HepG2 (cell line): ENCODE measurements at regions not wholly inside any gene's neighbourhood (a gene's known extent, or its start where the extent isn't known, plus 50 kb on each side); places are given as distances from the start of the nearest gene placed in this dataset.
A peak's percentile ranks its signal among the peaks of the same experiment; 100 is the strongest.

Source experiments
- ATAC-seq: fragments of 200-7000 bp; cut with Tn5 transposase; 3 replicates; pipeline ENCODE4 v1.9.1; 2020; ENCODE audit warnings: mild to moderate bottlenecking, moderate library complexity
- BruUV-seq: library from RNA; stranded (reverse); fragments of 400-500 nt; replicated peaks from 2 replicates; lab custom pipeline; 2021; lab: Mats Ljungman, UMichigan
- CTCF ChIA-PET: fragments of 300-600 bp; formaldehyde crosslinking; extraction: SDS; loops from one replicate; lab custom pipeline; 2021; ENCODE audit warnings: low total read pairs, inconsistent platforms, low intra/inter-chr PET ratio; lab: Yijun Ruan, JAX
- POLR2A ChIA-PET: fragments of 350-600 bp; sonication (Branson Sonifier 250); formaldehyde crosslinking; loops from one replicate; lab custom pipeline; 2020; ENCODE audit warnings: antibody characterized with exemption, inconsistent platforms; lab: Yijun Ruan, JAX
- DNase-seq: peaks from one replicate; pipeline ENCODE4 v3.0.0-alpha.2; 2015; ENCODE audit warnings: low spot score
- FAIRE-seq: peaks from 3 replicates; lab custom pipeline; 2011; peaks lifted over from hg19 to GRCh38; lab: Jason Lieb, UNC
- H2AFZ ChIP-seq: one replicate; pipeline ENCODE4 v1.6.1; 2011; ENCODE audit warnings: low read length, inconsistent platforms
- H3K27ac ChIP-seq: fragments of 300-600 bp; 3 replicates; pipeline ENCODE4 v1.8.0; 2011; ENCODE audit warnings: mixed run types, mild to moderate bottlenecking, mixed read lengths, low read length, inconsistent platforms; ENCODE audit not compliant: insufficient read depth; ENCODE audit errors: extremely low read length
- H3K27me3 ChIP-seq, 2 experiments: fragments of 200-600 bp in 1 of 2; 2 replicates in 1 of 2; 3 replicates in 1 of 2; pipeline versions ENCODE4 v1.6.0 to v1.8.0; 2011; ENCODE audit warnings: low read length in 2 of 2, mild to moderate bottlenecking in 2 of 2, moderate library complexity in 2 of 2, inconsistent platforms in 1 of 2; ENCODE audit not compliant: insufficient read depth in 2 of 2, control insufficient read depth in 1 of 2
- H3K36me3 ChIP-seq, 2 experiments: fragments of 200-600 bp in 1 of 2; replicated peaks in 1 of 2; 2 replicates in 1 of 2; 3 replicates in 1 of 2; pipeline versions ENCODE4 v1.5.1 to v1.8.0; 2011; ENCODE audit warnings: low read length in 2 of 2, inconsistent platforms in 1 of 2; ENCODE audit not compliant: insufficient read depth in 2 of 2, control insufficient read depth in 1 of 2
- H3K4me1 ChIP-seq: 2 replicates; pipeline ENCODE4 v1.5.1; 2012; ENCODE audit warnings: low read length, inconsistent platforms; ENCODE audit not compliant: insufficient read depth
- H3K4me2 ChIP-seq: 2 replicates; pipeline ENCODE4 v1.6.0; 2011; ENCODE audit warnings: low read depth, low read length, inconsistent platforms
- H3K4me3 ChIP-seq, 3 experiments: fragments of 200-600 bp in 1 of 3; sonication (generic), shearing (Covaris generic) in 1 of 3; replicated peaks in 1 of 3; 2 replicates each; pipeline ENCODE4 v1.5.1; 2011 to 2016; ENCODE audit warnings: low read length in 3 of 3, inconsistent platforms in 2 of 3, low read depth in 2 of 3, mild to moderate bottlenecking in 2 of 3, control low read depth in 1 of 3, mixed read lengths in 1 of 3; ENCODE audit not compliant: insufficient read depth in 1 of 3
- H3K79me2 ChIP-seq: one replicate; pipeline ENCODE4 v1.6.1; 2011; ENCODE audit warnings: low read length, inconsistent platforms; ENCODE audit not compliant: insufficient read depth
- H3K9ac ChIP-seq: 2 replicates; pipeline ENCODE4 v1.6.0; 2011; ENCODE audit warnings: mild to moderate bottlenecking, low read depth, low read length, inconsistent platforms; ENCODE audit not compliant: insufficient read depth
- H3K9me3 ChIP-seq: 2 replicates; pipeline ENCODE4 v1.5.1; 2012; ENCODE audit warnings: mild to moderate bottlenecking, low read length
- H4K20me1 ChIP-seq: 2 replicates; pipeline ENCODE4 v1.6.0; 2011; ENCODE audit warnings: inconsistent platforms, mild to moderate bottlenecking, low read length, moderate library complexity; ENCODE audit not compliant: insufficient read depth
- ATF7-NPFF ChIP-seq: sonication (generic); formaldehyde crosslinking; IDR thresholded peaks from 2 replicates; pipeline ENCODE4 v1.8.1; 2023; ENCODE audit warnings: mild to moderate bottlenecking, low read depth, missing genetic modification reagents, moderate library complexity
- BATF2 ChIP-seq: sonication (generic); formaldehyde crosslinking; IDR thresholded peaks from 2 replicates; pipeline ENCODE4 v1.8.0; 2022; ENCODE audit warnings: mild to moderate bottlenecking, missing genetic modification reagents, moderate library complexity
- CEBPG ChIP-seq: IDR thresholded peaks from 2 replicates; pipeline ENCODE4 v1.6.1; 2016
- CTCF ChIP-seq: sonication (generic); formaldehyde crosslinking; IDR thresholded peaks from 2 replicates; pipeline ENCODE4 v1.5.0; 2020; ENCODE audit warnings: mild to moderate bottlenecking, missing genetic modification reagents, moderate library complexity
- GLI4 ChIP-seq: sonication (generic); formaldehyde crosslinking; IDR thresholded peaks from 2 replicates; pipeline ENCODE4 v1.5.1; 2020; ENCODE audit warnings: missing genetic modification reagents, mild to moderate bottlenecking, moderate library complexity, borderline replicate concordance
- JARID2 ChIP-seq: sonication (generic); formaldehyde crosslinking; IDR thresholded peaks from 2 replicates; pipeline ENCODE4 v1.8.1; 2023; ENCODE audit warnings: missing genetic modification reagents, inconsistent platforms; ENCODE audit not compliant: insufficient replicate concordance
- MED1 ChIP-seq: sonication (generic); formaldehyde crosslinking; IDR thresholded peaks from 2 replicates; pipeline ENCODE4 v1.4.0; 2020; ENCODE audit warnings: missing genetic modification reagents
- MTA3 ChIP-seq: sonication (generic); formaldehyde crosslinking; IDR thresholded peaks from 2 replicates; pipeline ENCODE4 v1.4.0; 2020; ENCODE audit warnings: missing genetic modification reagents
- SETDB1 ChIP-seq: sonication (generic); formaldehyde crosslinking; IDR thresholded peaks from 2 replicates; pipeline ENCODE4 v1.5.1; 2020; ENCODE audit warnings: missing genetic modification reagents, mild to moderate bottlenecking, borderline replicate concordance
- SRY ChIP-seq: sonication (generic); formaldehyde crosslinking; IDR thresholded peaks from 2 replicates; pipeline ENCODE4 v1.8.0; 2022; ENCODE audit warnings: mild to moderate bottlenecking, missing genetic modification reagents
- STAG1 ChIP-seq: sonication (generic); formaldehyde crosslinking; IDR thresholded peaks from 2 replicates; pipeline ENCODE4 v1.4.0; 2020; ENCODE audit warnings: missing genetic modification reagents
- TRIM24 ChIP-seq: sonication (generic); formaldehyde crosslinking; IDR thresholded peaks from 2 replicates; pipeline ENCODE4 v1.8.0; 2022; ENCODE audit warnings: mild to moderate bottlenecking, missing genetic modification reagents
- ZBTB21 ChIP-seq: sonication (generic); formaldehyde crosslinking; IDR thresholded peaks from 2 replicates; pipeline ENCODE4 v1.4.0; 2020; ENCODE audit warnings: missing genetic modification reagents
- ZFAT ChIP-seq: sonication (generic); formaldehyde crosslinking; conservative IDR thresholded peaks from 2 replicates; pipeline ENCODE4 v1.8.1; 2023; ENCODE audit warnings: missing genetic modification reagents, inconsistent platforms
- ZNF20 ChIP-seq: sonication (generic); formaldehyde crosslinking; IDR thresholded peaks from 2 replicates; pipeline ENCODE4 v1.4.0; 2020; ENCODE audit warnings: mild to moderate bottlenecking, moderate library complexity, missing genetic modification reagents
- ZNF513 ChIP-seq: sonication (generic); formaldehyde crosslinking; conservative IDR thresholded peaks from 2 replicates; pipeline ENCODE4 v1.5.0; 2020; ENCODE audit warnings: missing genetic modification reagents
- WGBS: methylation state at CpG from one replicate; pipeline ENCODE4 v1.1.6; 2017; ENCODE audit warnings: low lambda C conversion rate; 5-methylcytosine and 5-hydroxymethylcytosine counted together
- in situ Hi-C: cut with HindIII; loops from 2 replicates; pipeline ENCODE4 v1.10.0; 2017; ENCODE audit warnings: low pct_unique_long_range_greater_than_20kb; ENCODE audit not compliant: extremely low pct_ligation_motif_present
- intact Hi-C: fragments of 100-400 bp; cut with micrococcal nuclease; formaldehyde crosslinking; loops from one replicate; pipeline ENCODE4 v1.10.0; 2022; ENCODE audit not compliant: unreplicated experiment

DNA sequence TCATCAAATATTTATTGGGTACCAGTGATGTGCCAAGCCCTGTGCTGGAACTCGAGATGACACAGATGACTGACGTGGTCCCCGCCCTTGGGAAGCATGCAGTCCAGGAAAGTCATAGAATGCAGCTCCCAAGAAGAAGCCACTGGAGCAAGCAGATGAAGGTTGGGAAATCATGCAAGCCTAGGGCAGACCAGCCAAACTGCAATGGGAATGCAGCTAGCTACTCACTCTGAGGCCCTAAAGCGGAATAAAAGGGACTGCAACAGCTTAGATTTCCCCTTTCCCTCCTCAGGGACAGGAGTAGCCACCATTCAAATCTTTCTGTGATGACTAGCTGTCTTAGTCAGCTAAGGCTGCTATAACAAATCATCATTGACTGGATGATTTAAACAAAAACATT lies 152.2 kb downstream of the MAFB start (continued):
- TF ChIP-seq ATF7-NPFF (CRISPR knock-in tag) = no peak
- no peak for TF ChIP-seq MTA3 (CRISPR knock-in tag)
- TF ChIP-seq SRY (CRISPR knock-in tag) = no peak

DNA sequence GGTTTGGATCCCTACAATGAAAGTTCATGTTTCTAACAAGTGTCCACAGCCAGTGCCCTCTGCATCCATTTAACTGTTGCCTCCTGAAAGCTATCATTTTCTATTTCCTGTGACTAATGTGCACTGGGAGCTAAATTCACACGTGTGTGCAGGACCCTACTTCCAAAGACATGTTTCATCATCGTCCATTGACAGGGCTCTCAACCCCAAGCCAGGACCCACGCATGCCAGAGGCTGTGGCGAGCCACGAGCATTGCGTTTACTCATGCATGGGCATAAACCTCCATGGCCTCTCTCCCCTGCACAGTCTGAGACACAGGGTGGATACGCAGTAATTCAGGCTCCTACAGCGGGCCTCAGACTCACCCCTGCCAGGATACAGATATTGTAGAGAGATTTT lies 153.2 kb downstream of the MAFB start:
- in situ Hi-C loops (no loop called here), intact Hi-C loops (no loop called here)
- DNase-seq = no peak
- no peak for TF ChIP-seq ZNF20 (CRISPR knock-in tag)
- no peak for TF ChIP-seq MED1 (CRISPR knock-in tag)
- TF ChIP-seq ZBTB21 (CRISPR knock-in tag) = no peak
- no peak for TF ChIP-seq ZNF513
- no peak for FAIRE-seq
- CTCF ChIA-PET = no interaction called here
- no peaks in the 10 kb centered on the region for H3K4me1 ChIP-seq
- no peak for ATAC-seq
- no peak overlapping the region for H2AFZ ChIP-seq
- BruUV-seq = no TSS peak
- H3K9me3 ChIP-seq = peaks cover 39% of the 10 kb centered on the region
- no peaks in the 10 kb centered on the region for H3K79me2 ChIP-seq
- no peak overlapping the region for H3K27ac ChIP-seq
- H3K9ac ChIP-seq = no peak overlapping the region
- no peak overlapping the region for H3K4me3 ChIP-seq
- H3K36me3 ChIP-seq = no peaks in the 10 kb centered on the region
- H4K20me1 ChIP-seq = no peaks in the 10 kb centered on the region
- H3K27me3 ChIP-seq = no peaks in the 10 kb centered on the region
- no peak overlapping the region for H3K4me2 ChIP-seq
- WGBS = 29% methylated on average over 8 of the region's 8 CpGs
- POLR2A ChIA-PET = no interaction called here

- H3K36me3 ChIP-seq = no peaks in the 10 kb centered on the region
- H3K4me1 ChIP-seq = no peaks in the 10 kb centered on the region
- H3K4me2 ChIP-seq = no peak overlapping the region
- no TSS peak for BruUV-seq
- TF ChIP-seq CTCF (CRISPR knock-in tag) (peak; percentile 31; the same call in 1 of the 2 replicates), JARID2 (CRISPR knock-in tag) (no peak), BATF2 (CRISPR knock-in tag) (no peak), STAG1 (peak; percentile 14; the same call in 1 of the 2 replicates), SETDB1 (CRISPR knock-in tag) (peak; percentile 92; the same call in 1 of the 2 replicates), CEBPG (no peak), ZFAT (CRISPR knock-in tag) (no peak), GLI4 (CRISPR knock-in tag) (no peak), TRIM24 (CRISPR knock-in tag) (no peak)
- TF ChIP-seq, all 625 proteins: peak for 3
- in situ Hi-C loops (no loop called here), intact Hi-C loops (no loop called here)
- H3K9me3 ChIP-seq = peaks cover 63% of the 10 kb centered on the region
- no peaks in the 10 kb centered on the region for H3K27me3 ChIP-seq
- WGBS = 0% methylated on average over 4 of the region's 4 CpGs
- CTCF ChIA-PET = no interaction called here
- ATAC-seq = no peak
- no peak overlapping the region for H3K27ac ChIP-seq
- no peak overlapping the region for H2AFZ ChIP-seq
- DNase-seq = peak; percentile 31
- H3K9ac ChIP-seq = no peak overlapping the region
- POLR2A ChIA-PET = no interaction called here
- H3K4me3 ChIP-seq = no peak overlapping the region
- FAIRE-seq = peak; percentile 54
- no peaks in the 10 kb centered on the region for H4K20me1 ChIP-seq
- no peaks in the 10 kb centered on the region for H3K79me2 ChIP-seq
These were observed 156.9 kb downstream of the MAFB start for GRCh38 chr20:40532103-40532502.
